ENCODE measurements at regions not wholly inside any gene's neighbourhood (a gene's known extent, or its start where the extent isn't known, plus 50 kb on each side); places are given as distances from the start of the nearest gene placed in this dataset.
A peak's percentile ranks its signal among the peaks of the same experiment; 100 is the strongest.

DNA sequence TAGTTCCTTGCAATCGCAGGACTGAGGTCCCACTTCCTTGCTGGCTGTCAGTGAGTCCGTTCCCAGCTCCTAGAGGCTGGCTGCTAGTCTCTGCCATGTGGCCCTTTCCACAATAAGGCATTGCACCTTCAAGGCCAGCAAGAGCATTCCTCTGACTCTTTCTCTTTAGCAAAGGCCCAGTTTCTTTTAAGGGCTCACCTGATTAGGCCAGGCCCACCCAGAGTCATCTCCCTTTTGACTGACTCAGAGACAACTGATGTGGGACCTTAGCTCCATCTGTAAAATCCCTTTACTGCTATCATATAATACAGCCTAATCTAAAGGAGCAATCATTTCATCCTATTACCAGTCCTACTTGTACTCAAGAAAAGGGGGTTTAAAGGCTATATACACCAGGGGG, 278.2 kb downstream of the SLC4A3 start:
- DNase-seq, result no peak

DNA sequence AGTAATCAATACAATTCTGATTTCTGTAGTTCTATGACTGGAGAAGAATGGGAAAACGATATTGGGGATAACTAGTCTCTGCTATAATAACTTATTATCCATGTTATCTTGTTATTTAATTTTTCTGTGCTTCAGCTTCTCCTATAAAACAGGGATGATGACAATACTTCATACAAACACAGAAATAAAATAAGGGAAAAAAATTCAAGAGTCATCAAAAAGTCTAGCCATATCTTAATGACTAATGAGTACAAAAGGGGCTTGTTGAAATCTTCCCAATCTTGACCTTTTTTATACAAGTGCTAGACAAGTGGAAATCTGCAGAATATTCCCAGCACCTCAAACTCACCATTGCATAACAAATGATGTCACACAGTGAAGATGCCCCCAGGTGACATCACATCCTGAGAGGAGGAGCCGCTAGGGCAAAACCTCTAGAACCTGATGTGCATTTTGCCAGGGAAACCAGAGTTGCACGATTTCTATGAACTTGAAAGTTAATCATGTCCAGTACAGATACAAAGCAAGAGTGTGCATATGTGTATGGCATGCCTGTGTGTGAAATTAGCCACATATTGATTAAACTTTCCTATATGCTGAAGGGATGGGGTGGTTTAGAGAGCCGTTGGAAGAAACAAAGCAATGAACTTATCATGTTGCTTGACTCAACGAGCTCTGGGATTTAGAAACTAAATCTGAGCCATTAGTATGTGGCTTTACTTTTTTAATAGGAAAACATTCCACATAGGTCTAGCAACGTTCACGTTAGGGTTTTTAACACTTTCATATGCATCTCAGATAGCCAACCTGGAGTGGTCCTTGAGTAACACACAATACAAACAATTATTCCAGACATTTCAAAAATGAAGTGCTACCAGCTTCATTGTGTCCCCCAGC, 278.9 kb downstream of the SLC4A3 start:
- no peak for DNase-seq

DNA sequence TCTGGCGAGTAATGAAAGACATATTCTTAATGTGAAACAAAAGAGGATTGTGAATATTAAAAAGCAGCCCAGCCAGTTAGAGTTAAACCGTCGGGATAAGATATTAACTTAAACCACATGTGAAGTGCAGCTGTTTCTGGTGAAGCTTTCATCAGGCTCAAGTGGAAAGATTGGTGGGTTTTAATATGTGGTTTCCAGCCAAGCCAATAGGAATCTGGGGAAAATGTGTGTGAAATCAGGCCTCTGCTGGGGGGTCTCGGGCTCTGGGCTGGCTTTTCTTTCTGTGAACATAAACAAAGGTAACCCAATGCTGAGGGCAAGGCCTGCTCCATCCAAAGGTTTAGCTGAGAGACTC, 279.6 kb downstream of the SLC4A3 start:
- DNase-seq, result no peak

DNA sequence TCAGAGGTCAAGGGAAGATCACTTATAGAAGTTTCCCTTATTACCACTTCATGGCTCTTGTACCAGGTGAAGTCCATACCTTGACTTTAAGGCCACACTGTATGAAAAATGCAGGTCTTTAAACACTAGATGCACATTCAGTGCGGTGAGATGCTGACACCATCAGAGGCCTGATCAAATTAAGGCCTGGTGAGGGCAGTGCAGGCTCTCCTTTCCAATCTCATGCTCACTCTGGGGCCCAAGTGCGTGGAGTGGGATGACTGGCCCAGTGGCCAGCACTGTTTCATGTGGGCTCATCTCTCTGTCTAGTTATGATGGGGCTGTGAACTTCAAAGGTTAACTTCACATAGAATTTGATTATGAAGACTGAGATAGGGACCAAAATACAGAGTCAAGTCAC, 281.1 kb downstream of the SLC4A3 start:
- DNase-seq, result no peak

DNA sequence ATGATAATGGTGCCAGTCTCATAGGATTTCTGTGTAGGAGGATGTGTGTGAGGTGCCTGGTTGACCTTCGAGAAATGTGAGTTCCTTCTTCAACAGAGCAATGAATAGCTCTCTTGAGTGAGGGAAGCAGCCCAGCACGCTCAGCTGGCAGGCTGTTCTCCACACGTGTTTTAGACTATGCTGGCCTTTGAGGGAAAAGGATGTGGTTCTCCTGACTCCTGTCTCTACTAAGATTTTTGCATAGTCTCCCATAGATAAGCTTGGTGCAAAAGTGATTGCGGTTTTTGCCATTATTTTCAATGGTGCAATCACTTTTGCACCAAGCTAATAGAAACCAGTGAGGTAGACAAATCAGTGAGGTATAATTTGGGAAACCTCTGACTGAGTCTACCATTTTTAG, 284.1 kb downstream of the SLC4A3 start:
- DNase-seq, result no peak

DNA sequence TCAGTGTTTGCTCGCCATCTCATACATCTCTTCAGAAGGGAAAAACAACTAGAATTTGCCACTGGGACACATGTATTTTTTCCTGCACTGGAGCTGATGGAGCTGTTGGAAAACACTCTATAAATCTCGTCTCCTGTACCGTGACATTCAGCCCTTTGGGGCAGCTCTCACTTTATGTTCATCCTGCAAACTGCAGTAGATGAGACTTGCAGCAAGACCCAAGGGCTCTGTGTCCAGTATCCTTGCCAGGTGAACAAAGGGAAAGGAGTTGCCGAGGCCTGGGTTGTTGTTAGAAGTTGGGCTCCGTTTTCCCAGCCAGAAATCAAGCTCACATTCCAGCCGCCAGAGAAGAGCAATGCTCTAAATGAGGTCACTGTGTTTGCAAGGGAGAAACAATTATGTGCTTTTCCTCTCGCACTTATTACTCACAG, 285.1 kb downstream of the SLC4A3 start:
- peak; percentile 12 for DNase-seq

DNA sequence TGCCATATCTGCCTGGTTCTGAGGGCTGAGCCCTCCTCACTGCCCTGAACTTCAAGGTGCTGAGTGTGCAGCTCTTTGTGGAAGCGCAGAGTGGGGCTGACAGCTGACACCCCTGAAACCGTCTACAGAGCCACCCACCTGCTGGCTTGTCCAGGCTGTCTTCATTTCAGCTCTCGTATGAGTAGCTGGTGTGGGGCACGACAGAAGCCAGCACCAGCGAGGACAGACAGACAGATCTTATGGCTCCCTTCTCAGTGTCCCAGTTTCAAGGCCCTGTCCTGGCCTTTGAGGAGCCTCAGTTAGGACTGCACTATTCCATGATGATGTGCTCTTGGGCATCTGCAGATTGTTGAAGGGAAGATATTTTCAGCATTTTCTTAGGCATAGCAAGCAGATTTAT, 287.1 kb downstream of the SLC4A3 start:
- DNase-seq, result no peak

DNA sequence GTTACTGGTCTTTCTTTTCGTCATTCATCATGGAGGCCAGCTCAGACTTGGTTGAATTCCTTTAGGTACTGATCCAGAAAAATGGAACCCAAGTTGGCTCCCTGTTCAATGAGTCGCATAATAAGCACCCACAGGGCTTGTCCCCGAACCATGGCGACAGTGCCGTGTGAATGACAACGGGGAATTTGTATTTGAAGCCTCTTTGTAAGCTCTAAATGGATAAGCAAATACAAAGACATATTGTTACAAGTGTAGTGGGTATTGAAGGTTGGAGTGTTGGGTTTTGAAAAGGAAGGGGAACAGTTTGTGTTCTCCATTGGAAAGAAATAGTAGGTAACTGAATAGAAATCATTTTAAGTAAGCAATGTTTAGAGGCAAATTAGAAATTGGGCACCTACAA, 288.9 kb downstream of the SLC4A3 start:
- no peak for DNase-seq

DNA sequence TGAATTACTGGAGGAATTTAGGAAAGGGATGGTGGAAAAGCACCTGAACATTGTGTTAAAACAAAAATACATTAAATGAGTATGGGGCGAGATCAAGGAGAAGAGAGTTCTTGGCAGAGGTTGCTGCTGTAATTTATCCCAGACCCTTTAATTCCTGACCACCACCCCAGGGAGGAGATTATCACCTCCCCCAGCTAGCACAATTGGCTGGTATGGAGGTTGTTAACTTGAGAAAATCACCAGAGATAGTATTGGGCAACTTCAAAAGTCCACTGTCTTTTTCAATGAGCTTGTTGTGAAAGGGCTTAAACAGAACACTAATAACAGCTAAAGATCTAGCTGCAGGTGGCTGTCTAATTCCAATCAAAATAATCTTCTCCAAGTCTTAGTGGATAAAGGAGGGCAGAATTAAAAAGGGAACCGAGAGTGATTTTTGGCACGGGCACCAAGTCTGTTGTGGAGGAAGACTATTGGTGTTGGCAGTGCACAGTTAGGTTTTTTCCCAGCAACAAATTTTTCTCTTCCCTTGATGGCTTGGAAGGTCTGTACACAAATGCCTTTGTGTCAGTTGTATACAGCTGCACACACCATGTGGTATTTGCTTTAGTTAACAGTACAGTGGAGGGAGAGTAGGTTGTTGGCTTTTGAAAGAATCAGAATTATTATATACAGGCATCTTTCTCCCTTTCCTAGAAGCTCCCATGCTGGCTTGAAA, 289.5 kb downstream of the SLC4A3 start:
- no peak for DNase-seq

DNA sequence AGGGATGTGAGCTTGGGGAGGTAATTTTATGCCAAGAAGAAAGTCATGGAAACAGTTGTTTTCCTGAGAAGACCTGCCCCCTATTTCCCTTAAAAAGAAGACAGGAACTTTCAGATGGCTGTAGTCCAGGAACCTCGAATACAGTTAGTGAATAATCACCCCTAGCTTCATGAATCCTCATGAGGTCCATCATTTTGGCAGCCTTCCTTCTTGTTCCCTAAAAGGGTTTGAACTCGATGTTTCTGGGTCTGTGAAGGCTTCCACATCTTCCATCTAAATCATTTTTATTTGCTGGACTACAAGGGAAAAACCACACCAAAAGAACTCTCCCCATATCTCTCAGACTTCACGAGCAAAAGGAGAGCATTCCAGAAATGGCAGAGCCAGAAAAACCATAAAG, 290.8 kb downstream of the SLC4A3 start:
- no peak for DNase-seq

DNA sequence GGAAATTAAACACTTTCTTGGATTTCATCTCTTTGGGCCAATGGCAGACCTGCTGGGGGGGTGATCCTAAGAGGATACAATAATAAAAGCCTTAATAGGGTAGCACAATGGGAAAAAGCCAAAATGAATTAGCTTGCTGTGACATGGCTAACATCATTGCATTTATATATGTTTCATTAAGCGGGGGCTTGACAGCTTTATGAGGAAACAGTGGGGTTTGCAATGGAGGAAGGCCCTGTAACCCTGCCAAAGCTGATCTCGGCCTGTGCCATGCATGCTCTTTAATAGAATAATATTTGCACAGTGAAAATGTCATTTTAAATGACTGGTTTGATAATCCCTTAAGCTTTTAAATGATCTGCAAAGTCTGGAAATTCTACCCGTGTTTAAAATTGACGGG, 291.5 kb downstream of the SLC4A3 start:
- no peak for DNase-seq

DNA sequence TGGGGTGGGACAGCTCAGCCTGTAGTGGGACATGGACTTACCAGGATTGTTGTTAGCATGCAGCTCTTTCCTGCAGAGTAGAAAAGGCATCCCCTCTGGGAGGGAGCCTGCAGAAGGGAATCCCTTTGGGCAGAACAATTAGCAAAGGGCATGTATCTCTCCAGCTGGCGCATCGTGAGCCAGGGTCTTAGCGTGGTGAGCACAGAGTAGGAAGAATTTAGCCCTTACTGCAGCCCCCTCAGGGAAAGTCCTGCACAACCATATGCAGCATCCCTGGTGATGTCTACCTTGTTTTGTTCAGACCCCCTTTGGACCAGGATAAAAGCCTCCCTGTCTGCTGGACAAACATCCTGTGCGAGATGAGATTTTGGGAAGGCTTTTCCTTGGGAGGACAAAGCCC, 292.1 kb downstream of the SLC4A3 start:
- no peak for DNase-seq

DNA sequence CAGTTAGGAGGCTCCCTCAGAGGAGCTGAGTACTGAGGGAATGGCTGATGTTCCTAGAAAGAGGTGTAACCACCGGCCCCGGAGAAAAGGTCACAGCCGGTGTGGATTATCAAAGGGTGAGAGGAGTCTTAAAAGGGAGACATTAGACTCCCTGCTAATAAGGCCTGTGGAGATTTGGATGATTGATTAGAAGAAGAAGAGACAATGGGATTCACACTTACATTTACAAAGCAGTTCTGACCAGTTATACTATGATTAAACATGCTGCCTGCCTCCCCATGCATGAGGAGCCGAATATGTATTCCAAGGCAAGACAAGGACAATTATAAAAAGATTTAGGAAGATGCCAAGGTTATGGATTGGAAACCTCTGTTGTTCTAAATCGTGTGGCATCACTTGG, 302.4 kb downstream of the SLC4A3 start:
- no peak for DNase-seq

DNA sequence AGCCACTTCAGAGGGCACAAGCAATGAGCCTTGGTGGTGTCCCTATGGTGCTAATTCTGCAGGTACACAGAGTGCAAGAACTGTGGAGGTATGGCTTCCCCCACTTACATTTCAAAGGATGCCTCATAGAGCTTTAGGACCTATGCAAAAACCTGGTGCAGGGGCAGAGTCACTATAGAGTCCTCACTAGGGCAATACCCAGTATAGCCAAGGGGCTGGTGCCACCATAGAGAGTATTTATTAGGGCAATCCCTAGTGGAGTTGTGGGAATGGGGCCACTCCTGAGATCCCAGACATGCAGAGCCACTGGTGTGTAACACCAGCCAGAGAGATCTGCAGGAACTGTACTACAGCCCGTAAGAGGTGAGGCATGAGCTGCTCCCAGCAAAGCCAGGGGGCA, 312.2 kb downstream of the SLC4A3 start:
- no peak for DNase-seq

DNA sequence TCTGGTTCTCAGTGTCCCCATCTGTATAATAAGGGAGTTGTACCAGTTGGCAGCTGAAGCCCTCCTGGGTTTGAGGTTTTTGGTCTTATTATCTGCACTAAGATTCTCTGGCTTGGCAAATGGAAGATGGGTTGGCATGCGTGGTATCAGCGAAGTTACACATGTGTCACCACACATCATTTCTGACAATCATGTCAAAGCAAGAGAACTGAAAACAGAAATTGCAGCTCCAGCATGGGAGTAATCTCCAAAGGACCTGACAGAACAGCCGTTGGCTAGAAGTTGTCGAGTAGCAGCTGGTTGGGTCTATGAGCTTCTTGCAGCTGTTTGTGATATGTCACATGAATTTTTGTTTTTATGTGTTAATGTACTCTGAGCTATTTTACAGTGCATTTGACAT, 317.4 kb downstream of the SLC4A3 start:
- no peak for DNase-seq

DNA sequence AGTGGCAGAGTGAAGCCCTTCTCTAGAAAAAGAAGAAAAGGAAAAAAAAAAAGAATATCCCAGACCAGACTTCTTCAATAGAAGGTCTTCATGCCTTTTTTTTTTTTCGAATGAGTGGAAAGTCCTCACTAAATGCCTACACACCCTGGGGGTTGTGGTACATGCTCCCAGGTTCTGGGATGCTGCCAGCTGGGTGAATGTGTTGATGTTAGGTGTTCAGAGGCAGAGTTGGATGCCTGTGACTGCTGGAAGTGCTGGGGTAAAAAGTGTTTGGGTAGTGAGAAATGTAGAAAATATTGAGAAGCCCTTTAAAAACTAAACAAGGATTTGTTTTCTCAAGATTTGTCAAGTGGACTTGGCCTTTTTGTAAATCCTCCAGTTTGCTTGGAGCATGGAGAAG, 318.6 kb downstream of the SLC4A3 start:
- no peak for DNase-seq

DNA sequence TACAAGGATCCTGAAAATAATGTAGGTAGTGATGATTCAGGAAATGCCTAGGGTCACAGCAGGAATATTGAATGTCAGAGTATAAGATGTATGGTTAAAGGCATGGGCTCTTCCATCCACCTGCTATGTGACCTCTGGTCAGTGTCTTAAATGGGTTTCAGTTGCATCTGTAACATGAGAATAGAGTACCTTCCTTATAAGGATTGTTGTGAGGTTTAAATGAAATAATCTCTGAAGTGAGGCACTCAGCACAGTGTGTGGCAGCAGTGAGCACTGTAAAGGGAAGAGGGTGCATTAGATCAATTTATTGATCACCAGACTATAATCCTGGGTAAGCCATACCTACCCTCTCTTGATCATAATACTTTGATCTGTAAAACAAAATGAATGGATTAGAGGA, 319.1 kb downstream of the SLC4A3 start:
- no peak for DNase-seq

DNA sequence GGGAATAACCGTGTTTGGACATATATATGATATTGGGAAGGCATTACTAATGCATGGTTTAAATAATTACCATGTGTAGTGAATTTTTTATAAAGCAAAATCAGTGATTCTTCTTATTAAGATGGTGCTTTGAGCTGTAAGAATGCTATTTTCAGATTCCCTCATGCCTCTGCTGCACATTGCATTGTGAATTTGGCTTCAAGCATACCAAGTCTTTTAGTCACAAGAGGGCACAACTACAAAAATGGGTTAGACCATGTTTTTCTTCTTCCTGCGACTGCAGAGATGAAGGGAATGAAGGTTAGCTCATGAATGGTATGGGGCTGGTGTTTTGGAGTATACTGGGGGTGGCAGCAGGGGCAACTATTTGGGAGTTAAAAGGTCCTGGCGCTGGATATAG, 320.1 kb downstream of the SLC4A3 start:
- DNase-seq, result no peak

DNA sequence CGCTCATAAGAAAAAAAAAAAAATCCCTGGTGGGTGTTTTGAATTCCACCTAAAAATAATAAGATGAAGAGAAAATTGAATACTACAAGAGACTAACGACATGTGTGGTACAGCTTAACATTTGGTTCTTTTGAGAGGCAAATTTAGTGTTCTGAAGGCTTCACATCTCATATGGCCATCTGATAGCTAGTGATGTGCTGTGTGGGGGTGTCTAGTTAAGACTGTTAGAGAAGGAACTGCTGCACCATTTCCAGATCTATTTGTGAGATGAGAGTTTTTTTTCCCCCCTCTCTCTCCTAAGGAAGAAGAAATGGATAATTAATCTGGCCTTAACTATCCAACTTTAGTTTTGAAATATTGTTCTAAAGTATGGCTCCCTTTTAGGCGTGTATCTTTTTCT, 321.6 kb downstream of the SLC4A3 start:
- no peak for DNase-seq

DNA sequence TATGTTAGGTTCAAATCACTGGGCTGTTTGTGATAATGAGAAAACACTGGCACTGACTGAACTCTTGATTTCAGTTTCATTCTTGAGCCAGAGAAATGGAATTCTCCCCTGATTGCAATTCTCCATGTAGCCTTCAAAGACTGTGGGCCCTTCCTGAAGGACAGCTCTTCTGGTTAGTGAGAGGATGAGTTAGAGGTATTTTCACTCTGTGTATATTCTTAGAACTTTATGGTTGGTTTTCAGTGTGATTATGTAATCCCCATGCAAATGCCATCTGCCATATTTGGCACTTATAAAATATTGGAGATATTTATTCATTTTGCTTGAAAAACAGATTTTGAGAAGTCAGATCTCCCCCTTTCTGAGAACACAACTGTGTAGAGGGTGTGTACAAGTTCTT, 323.7 kb downstream of the SLC4A3 start:
- DNase-seq, result no peak

DNA sequence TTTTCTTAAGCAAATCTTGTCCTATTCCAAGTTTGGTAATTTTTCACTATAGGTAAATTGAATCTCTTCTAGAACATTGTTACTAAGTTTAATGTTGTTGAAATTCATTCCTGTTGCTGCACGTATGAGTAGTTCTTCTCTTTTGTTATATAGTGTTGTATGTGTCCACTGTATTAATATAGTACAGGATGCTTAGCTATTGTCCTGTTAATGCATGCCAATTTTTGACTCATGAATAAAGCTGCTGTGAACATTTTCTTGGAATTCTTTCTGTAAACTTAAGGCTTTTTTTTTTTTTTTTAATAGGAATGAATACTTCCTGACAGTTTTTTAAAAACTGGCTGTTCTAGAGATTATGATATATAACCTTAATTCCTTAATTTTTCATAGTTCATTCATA, 326.9 kb downstream of the SLC4A3 start:
- no peak for DNase-seq

DNA sequence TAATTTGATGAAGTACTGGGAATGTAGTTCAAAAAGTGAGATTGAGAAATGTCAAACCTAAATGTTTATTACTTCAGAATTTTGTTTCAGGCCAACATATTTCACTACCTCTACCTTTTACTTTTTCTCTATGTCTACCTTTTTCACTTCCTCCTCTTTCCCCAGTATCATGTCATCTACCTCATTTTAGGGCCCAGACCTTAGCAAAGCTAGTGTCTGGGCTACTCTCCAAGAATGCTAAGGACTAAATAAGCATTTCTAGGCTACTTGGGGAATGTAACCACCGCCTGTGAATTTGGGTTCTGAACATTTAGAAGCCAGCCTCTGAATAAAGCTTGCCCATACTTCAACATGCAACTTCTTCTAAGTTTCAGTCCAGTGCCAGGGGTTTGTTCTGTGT, 330.4 kb downstream of the SLC4A3 start:
- no peak for DNase-seq

DNA sequence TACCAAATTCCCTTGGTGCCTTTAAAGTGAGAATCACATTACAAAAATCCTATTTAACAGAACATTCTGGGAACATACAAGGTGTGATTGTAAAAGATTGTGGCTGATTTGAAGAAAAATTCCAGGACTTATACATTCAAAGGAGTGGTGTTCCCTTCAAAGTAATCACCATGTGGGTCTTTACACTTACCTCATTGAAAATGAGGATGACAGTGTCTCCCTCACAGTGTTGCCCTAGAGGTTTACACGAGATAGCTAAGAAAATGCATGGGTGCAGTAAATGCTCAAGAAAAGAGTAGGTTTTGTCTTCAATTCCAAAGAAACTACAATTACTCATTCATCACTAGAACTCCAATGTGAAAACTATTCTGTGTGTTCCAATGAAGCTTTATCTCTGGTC, 331.5 kb downstream of the SLC4A3 start:
- DNase-seq, result no peak

DNA sequence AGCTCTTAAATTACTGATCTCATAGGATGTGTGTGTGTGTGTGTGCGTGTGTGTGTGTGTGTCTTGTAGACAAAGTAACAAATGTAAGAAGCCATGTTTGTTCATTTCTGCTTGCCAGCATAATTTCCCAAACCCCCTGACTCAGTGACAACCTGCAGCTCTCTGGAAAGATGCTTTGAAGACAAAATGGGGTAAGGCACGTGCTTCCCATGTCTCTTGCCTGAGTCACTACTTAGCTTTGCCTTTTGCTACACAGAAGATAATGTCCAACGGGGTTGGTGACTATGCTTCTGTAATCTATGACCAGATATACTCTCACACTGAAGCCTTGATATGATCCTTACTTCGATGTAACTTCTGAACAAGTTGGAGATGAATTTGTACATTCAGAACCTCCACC, 332.0 kb downstream of the SLC4A3 start:
- DNase-seq, result no peak

Data from occipital lobe (tissue), 1 donor.